PC-9 (cell line): ENCODE measurements at regions not wholly inside any gene's neighbourhood (a gene's known extent, or its start where the extent isn't known, plus 50 kb on each side); places are given as distances from the start of the nearest gene placed in this dataset.

Experiments used
- CTCF ChIP-seq: fragments of 200-600 bp; sonication (generic); conservative IDR thresholded peaks from 2 replicates; pipeline ENCODE4 v1.6.1; 2017; ENCODE audit warnings: mixed run types, antibody characterized with exemption, mild to moderate bottlenecking, moderate library complexity
- EZH2 ChIP-seq: fragments of 200-600 bp; sonication (generic); IDR thresholded peaks from 2 replicates; pipeline ENCODE4 v1.8.0; 2017; ENCODE audit warnings: antibody characterized with exemption, low read depth

- TF ChIP-seq CTCF (no peak), EZH2 (no peak)
These were observed 1925.6 kb downstream of the EFNA5 start for GRCh38 chr5:105745111-105745510.
